ENCODE measurements at regions not wholly inside any gene's neighbourhood (a gene's known extent, or its start where the extent isn't known, plus 50 kb on each side); places are given as distances from the start of the nearest gene placed in this dataset.

- no peak for TF ChIP-seq EZH2 (IDR thresholded peaks at IDR 0.05; ENCODE audit: borderline replicate concordance, insufficient read depth, low read depth, low read length, poor library complexity, severe bottlenecking)
- TF ChIP-seq CTCF (IDR thresholded peaks at IDR 0.05), result no peak
- Histone ChIP-seq H3K79me2 (ENCODE audit: control insufficient read depth, insufficient read depth, low read length) (no peaks in the 10 kb centered on the region), H3K4me3 (ENCODE audit: control extremely low read depth in 1 of 5, extremely low read depth in 1 of 5, insufficient read depth in 1 of 5, low read depth in 2 of 5, low read length in 4 of 5) (no peak overlapping the region), H3K4me2 (replicated peaks; ENCODE audit: low read depth, low read length, poor library complexity, severe bottlenecking) (no peak overlapping the region), H3K9me3 (ENCODE audit: control extremely low read depth in 1 of 3, control insufficient read depth in 2 of 3, insufficient read depth in 1 of 3, low read length in 2 of 3) (no peaks in the 10 kb centered on the region), H3K27me3 (replicated peaks in 1 of 4; ENCODE audit: control extremely low read depth in 1 of 4, control insufficient read depth in 3 of 4, insufficient read depth in 4 of 4, low read length in 3 of 4) (no peaks in the 10 kb centered on the region), H3K4me1 (ENCODE audit: control insufficient read depth in 2 of 2, insufficient read depth in 2 of 2, low read length in 2 of 2) (no peaks in the 10 kb centered on the region), H4K20me1 (ENCODE audit: control insufficient read depth, insufficient read depth, low read length, poor library complexity, severe bottlenecking) (no peaks in the 10 kb centered on the region), H3K27ac (ENCODE audit: low read length in 2 of 2) (no peak overlapping the region), H3K36me3 (replicated peaks in 1 of 2; ENCODE audit: control extremely low read depth in 1 of 2, control insufficient read depth in 1 of 2, extremely low read depth in 1 of 2, insufficient read depth in 2 of 2, low read length in 1 of 2) (no peaks in the 10 kb centered on the region), H3K9ac (ENCODE audit: low read length) (no peak overlapping the region), H2AFZ (ENCODE audit: insufficient read depth, low read depth, low read length, poor library complexity, severe bottlenecking) (no peak overlapping the region)
- POLR2A ChIA-PET, result no interaction called here
- CTCF ChIA-PET, result no interaction called here
- Mint-ChIP-seq H3K9me3 (ENCODE audit: insufficient read depth) (no peaks in the 10 kb centered on the region), H3K27me3 (no peaks in the 10 kb centered on the region), H3K27ac (no peak overlapping the region), H3K4me3 (no peak overlapping the region), H3K4me1 (no peaks in the 10 kb centered on the region)
- ATAC-seq (ENCODE audit: low read depth), result no peak
- no CpG with 5 or more reads among the region's 2 CpGs for WGBS (ENCODE audit: insufficient coverage)
- DNase-seq, result no peak
- intact Hi-C loops (cut with micrococcal nuclease), result no loop called here
Measured at GRCh38 chr16:79911660-79912059, 311.1 kb upstream of the MAF start.

- Histone ChIP-seq H3K9ac (ENCODE audit: low read length) (no peak overlapping the region), H3K9me3 (ENCODE audit: control extremely low read depth in 1 of 3, control insufficient read depth in 2 of 3, insufficient read depth in 1 of 3, low read length in 2 of 3) (no peaks in the 10 kb centered on the region), H3K79me2 (ENCODE audit: control insufficient read depth, insufficient read depth, low read length) (no peaks in the 10 kb centered on the region), H3K4me2 (replicated peaks; ENCODE audit: low read depth, low read length, poor library complexity, severe bottlenecking) (no peak overlapping the region), H2AFZ (ENCODE audit: insufficient read depth, low read depth, low read length, poor library complexity, severe bottlenecking) (no peak overlapping the region), H3K27me3 (replicated peaks in 1 of 4; ENCODE audit: control extremely low read depth in 1 of 4, control insufficient read depth in 3 of 4, insufficient read depth in 4 of 4, low read length in 3 of 4) (no peaks in the 10 kb centered on the region), H4K20me1 (ENCODE audit: control insufficient read depth, insufficient read depth, low read length, poor library complexity, severe bottlenecking) (no peaks in the 10 kb centered on the region), H3K36me3 (replicated peaks in 1 of 2; ENCODE audit: control extremely low read depth in 1 of 2, control insufficient read depth in 1 of 2, extremely low read depth in 1 of 2, insufficient read depth in 2 of 2, low read length in 1 of 2) (no peaks in the 10 kb centered on the region), H3K4me1 (ENCODE audit: control insufficient read depth in 2 of 2, insufficient read depth in 2 of 2, low read length in 2 of 2) (no peaks in the 10 kb centered on the region), H3K27ac (ENCODE audit: low read length in 2 of 2) (no peak overlapping the region), H3K4me3 (ENCODE audit: control extremely low read depth in 1 of 5, extremely low read depth in 1 of 5, insufficient read depth in 1 of 5, low read depth in 2 of 5, low read length in 4 of 5) (no peak overlapping the region)
- Mint-ChIP-seq H3K9me3 (ENCODE audit: insufficient read depth) (no peaks in the 10 kb centered on the region), H3K4me1 (no peaks in the 10 kb centered on the region), H3K27me3 (no peaks in the 10 kb centered on the region), H3K4me3 (no peak overlapping the region), H3K27ac (no peak overlapping the region)
- WGBS (ENCODE audit: insufficient coverage), result 81% methylated on average over 5 of the region's 7 CpGs
- POLR2A ChIA-PET, result no interaction called here
- DNase-seq (no peak), ATAC-seq (ENCODE audit: low read depth) (no peak)
- no peak for TF ChIP-seq CTCF (IDR thresholded peaks at IDR 0.05)
- no peak for TF ChIP-seq EZH2 (IDR thresholded peaks at IDR 0.05; ENCODE audit: borderline replicate concordance, insufficient read depth, low read depth, low read length, poor library complexity, severe bottlenecking)
- intact Hi-C loops (cut with micrococcal nuclease), result no loop called here
- CTCF ChIA-PET, result no interaction called here
Measured at GRCh38 chr16:79909571-79909970, 309.0 kb upstream of the MAF start.
